SU-DHL-6 (cell line): ENCODE measurements at regions not wholly inside any gene's neighbourhood (a gene's known extent, or its start where the extent isn't known, plus 50 kb on each side); places are given as distances from the start of the nearest gene placed in this dataset.

Experiments
- H2AFZ ChIP-seq: fragments of 200-600 bp; sonication (generic); 2 replicates; pipeline ENCODE4 v1.6.1; 2014; ENCODE audit warnings: low read depth, mild to moderate bottlenecking, moderate library complexity, mixed read lengths, antibody characterized with exemption, low read length; ENCODE audit not compliant: severe bottlenecking
- H3F3A ChIP-seq: fragments of 200-600 bp; shearing (Covaris generic); 2 replicates; pipeline ENCODE4 v1.6.0; 2016; ENCODE audit warnings: antibody characterized with exemption, mild to moderate bottlenecking; ENCODE audit not compliant: insufficient read depth
- H3K27ac ChIP-seq: fragments of 200-600 bp; sonication (generic); 2 replicates; pipeline ENCODE4 v1.5.1; 2016; ENCODE audit warnings: low read depth, mild to moderate bottlenecking, low read length, moderate library complexity, mixed read lengths
- H3K27me3 ChIP-seq: fragments of 200-600 bp; sonication (generic), shearing (Covaris generic); 2 replicates; pipeline ENCODE4 v1.6.0; 2014; ENCODE audit warnings: mild to moderate bottlenecking, low read length
- H3K36me3 ChIP-seq: fragments of 200-600 bp; sonication (generic); 2 replicates; pipeline ENCODE4 v1.6.1; 2014; ENCODE audit warnings: mild to moderate bottlenecking, low read length, mixed read lengths
- H3K4me2 ChIP-seq: fragments of 300-600, 200-600 bp; shearing (Covaris generic), sonication (generic); 2 replicates; pipeline ENCODE4 v1.6.0; 2014; ENCODE audit warnings: low read length, low read depth, mild to moderate bottlenecking; ENCODE audit not compliant: poor library complexity, severe bottlenecking
- H3K4me3 ChIP-seq: fragments of 200-600 bp; sonication (generic); 2 replicates; pipeline ENCODE4 v1.5.1; 2014; ENCODE audit warnings: antibody characterized with exemption, low read length, mild to moderate bottlenecking, mixed read lengths; ENCODE audit not compliant: insufficient read depth, poor library complexity, severe bottlenecking
- H3K79me2 ChIP-seq: fragments of 200-600 bp; sonication (generic); 2 replicates; pipeline ENCODE4 v1.6.1; 2014; ENCODE audit warnings: mild to moderate bottlenecking, low read length, moderate library complexity; ENCODE audit not compliant: insufficient read depth
- H3K9ac ChIP-seq: fragments of 200-600 bp; sonication (generic); 2 replicates; pipeline ENCODE4 v1.7.0; 2014; ENCODE audit warnings: mild to moderate bottlenecking, low read length
- H3K9me2 ChIP-seq: fragments of 200-600 bp; sonication (generic); replicated peaks from 2 replicates; pipeline ENCODE4 v1.6.1; 2014; ENCODE audit warnings: low read length; ENCODE audit not compliant: insufficient read depth
- H3K9me3 ChIP-seq: fragments of 200-600 bp; sonication (generic); 2 replicates; pipeline ENCODE4 v1.6.1; 2014; ENCODE audit warnings: low read length, mixed read lengths; ENCODE audit not compliant: insufficient read depth
- H4K20me1 ChIP-seq: fragments of 200-600 bp; sonication (generic); 2 replicates; pipeline ENCODE4 v1.6.1; 2014; ENCODE audit warnings: low read depth, mild to moderate bottlenecking, antibody characterized with exemption, low read length, moderate library complexity, mixed read lengths
- CTCF ChIP-seq: fragments of 200-600 bp; sonication (generic); IDR thresholded peaks from one replicate; pipeline ENCODE4 v1.5.1; 2017; ENCODE audit warnings: antibody characterized with exemption, mild to moderate bottlenecking, low read length, moderate library complexity; ENCODE audit not compliant: insufficient read depth, poor library complexity, severe bottlenecking
- EZH2phosphoT487 ChIP-seq: fragments of 200-600 bp; sonication (generic), shearing (Covaris generic); conservative IDR thresholded peaks from 2 replicates; pipeline ENCODE4 v1.6.1; 2018; ENCODE audit warnings: mild to moderate bottlenecking, antibody characterized with exemption, low read length, moderate library complexity, mixed read lengths

DNA sequence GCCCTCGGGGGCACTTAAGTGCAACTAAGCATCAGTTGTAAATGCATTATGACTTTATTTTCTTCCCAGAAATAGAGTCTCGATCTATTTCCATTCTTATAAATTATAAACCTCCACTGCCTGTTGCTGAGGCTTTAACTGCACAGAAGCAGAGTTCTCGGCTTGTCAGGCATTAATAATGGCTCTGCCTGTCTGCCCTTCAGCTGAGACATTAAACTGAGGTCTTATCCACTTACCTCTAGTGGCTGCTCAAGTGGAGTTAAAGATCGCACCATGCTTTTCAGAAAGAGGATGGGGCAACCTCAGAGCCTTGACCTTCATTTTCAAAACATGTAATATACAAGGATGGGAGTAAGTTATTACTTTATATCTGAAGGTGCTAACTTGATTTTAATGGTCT, 597.6 kb upstream of the PRMT6 start:
- no peaks in the 10 kb centered on the region for H3K9me2 ChIP-seq
- no peaks in the 10 kb centered on the region for H3F3A ChIP-seq
- H3K9ac ChIP-seq = no peak overlapping the region
- no peaks in the 10 kb centered on the region for H3K79me2 ChIP-seq
- no peak overlapping the region for H3K4me3 ChIP-seq
- H3K4me2 ChIP-seq = no peak overlapping the region
- no peaks in the 10 kb centered on the region for H4K20me1 ChIP-seq
- no peak overlapping the region for H3K27ac ChIP-seq
- H2AFZ ChIP-seq = no peak overlapping the region
- H3K9me3 ChIP-seq = no peaks in the 10 kb centered on the region
- no peaks in the 10 kb centered on the region for H3K27me3 ChIP-seq
- H3K36me3 ChIP-seq = no peaks in the 10 kb centered on the region
- TF ChIP-seq EZH2phosphoT487 = no peak
- TF ChIP-seq CTCF = no peak

DNA sequence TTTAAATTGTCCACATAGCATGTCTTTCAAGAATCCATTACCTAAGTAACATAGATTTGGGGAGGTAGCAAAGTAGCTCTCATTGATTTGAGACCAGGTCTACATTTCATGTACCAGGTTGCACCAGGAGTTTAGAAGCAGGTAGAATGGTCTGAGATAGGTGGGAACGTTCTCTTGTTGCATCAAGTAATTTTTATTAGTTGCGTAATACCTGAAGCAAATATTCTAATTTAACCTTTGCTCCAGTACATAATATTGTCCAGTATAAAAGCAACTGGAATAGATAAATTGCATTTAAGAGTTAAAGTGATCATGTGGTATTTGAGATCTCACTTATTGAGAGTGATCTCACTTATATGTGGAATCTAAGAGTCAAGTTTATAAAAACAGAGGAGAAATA, 597.1 kb upstream of the PRMT6 start:
- no peak for TF ChIP-seq EZH2phosphoT487
- TF ChIP-seq CTCF = no peak
- H3K79me2 ChIP-seq = no peaks in the 10 kb centered on the region
- H3K27me3 ChIP-seq = no peaks in the 10 kb centered on the region

GRCh38 chr1:106465666-106466065, 590.8 kb upstream of the PRMT6 start:
- H3K9me3 ChIP-seq = peaks cover 7% of the 10 kb centered on the region; the same call in 1 of the 2 replicates
- H4K20me1 ChIP-seq = no peaks in the 10 kb centered on the region
- no peak overlapping the region for H3K27ac ChIP-seq
- H3K9ac ChIP-seq = no peak overlapping the region
- H3K36me3 ChIP-seq = 0 out of 2 replicates have a peak, but pooled peaks cover 4% of the 10 kb centered on the region
- TF ChIP-seq CTCF (no peak), EZH2phosphoT487 (no peak)
- no peak overlapping the region for H2AFZ ChIP-seq
- no peaks in the 10 kb centered on the region for H3K79me2 ChIP-seq
- H3K27me3 ChIP-seq = no peaks in the 10 kb centered on the region
- no peaks in the 10 kb centered on the region for H3F3A ChIP-seq
- no peak overlapping the region for H3K4me2 ChIP-seq
- H3K4me3 ChIP-seq = no peak overlapping the region
- H3K9me2 ChIP-seq = no peaks in the 10 kb centered on the region

More for the DNA sequence above, 597.1 kb upstream of the PRMT6 start:
- H3K9ac ChIP-seq = no peak overlapping the region
- H3K36me3 ChIP-seq = no peaks in the 10 kb centered on the region
- no peaks in the 10 kb centered on the region for H3F3A ChIP-seq
- H2AFZ ChIP-seq = no peak overlapping the region
- H4K20me1 ChIP-seq = no peaks in the 10 kb centered on the region
- no peaks in the 10 kb centered on the region for H3K9me3 ChIP-seq
- H3K9me2 ChIP-seq = no peaks in the 10 kb centered on the region
- no peak overlapping the region for H3K27ac ChIP-seq
- H3K4me2 ChIP-seq = no peak overlapping the region
- H3K4me3 ChIP-seq = no peak overlapping the region
